H9 (cell line): ENCODE measurements at regions not wholly inside any gene's neighbourhood (a gene's known extent, or its start where the extent isn't known, plus 50 kb on each side); places are given as distances from the start of the nearest gene placed in this dataset.

Source experiments
- DNase-seq: peaks from one replicate; pipeline ENCODE4 v3.0.0-alpha.2; 2017
- H2AFZ ChIP-seq: one replicate; pipeline ENCODE4 v1.6.1; 2013; ENCODE audit warnings: mild to moderate bottlenecking, low read length, control low read depth, moderate library complexity
- H2AK5ac ChIP-seq: 2 replicates; pipeline ENCODE4 v1.6.1; 2013; ENCODE audit warnings: low read length, control low read depth, mixed read lengths; ENCODE audit not compliant: insufficient read length
- H2BK120ac ChIP-seq: one replicate; pipeline ENCODE4 v1.6.1; 2013; ENCODE audit warnings: low read depth, mild to moderate bottlenecking, low read length, control low read depth, inconsistent platforms; ENCODE audit not compliant: poor library complexity, severe bottlenecking
- H2BK12ac ChIP-seq: 2 replicates; pipeline ENCODE4 v1.6.1; 2013; ENCODE audit warnings: low read length, control low read depth, mixed read lengths, low read depth; ENCODE audit not compliant: insufficient read length
- H2BK15ac ChIP-seq: 2 replicates; pipeline ENCODE4 v1.6.1; 2013; ENCODE audit warnings: low read depth, low read length, control low read depth
- H2BK20ac ChIP-seq: one replicate; pipeline ENCODE4 v1.6.1; 2013; ENCODE audit warnings: low read depth, mild to moderate bottlenecking, low read length, control low read depth, inconsistent platforms; ENCODE audit not compliant: poor library complexity, severe bottlenecking
- H2BK5ac ChIP-seq: 2 replicates; pipeline ENCODE4 v1.6.1; 2013; ENCODE audit warnings: low read length, control low read depth, mixed read lengths; ENCODE audit not compliant: insufficient read length
- H3K14ac ChIP-seq: 2 replicates; pipeline ENCODE4 v1.6.1; 2013; ENCODE audit warnings: low read length, control low read depth; ENCODE audit not compliant: insufficient read depth
- H3K18ac ChIP-seq: 2 replicates; pipeline ENCODE4 v1.6.1; 2013; ENCODE audit warnings: low read depth, mild to moderate bottlenecking, mixed read lengths, low read length, control low read depth; ENCODE audit not compliant: insufficient read length
- H3K23ac ChIP-seq: 2 replicates; pipeline ENCODE4 v1.6.1; 2013; ENCODE audit warnings: low read length, control low read depth, mixed read lengths, low read depth; ENCODE audit not compliant: insufficient read length
- H3K23me2 ChIP-seq: 2 replicates; pipeline ENCODE4 v1.6.1; 2013; ENCODE audit warnings: low read depth, mild to moderate bottlenecking, mixed read lengths, low read length, control low read depth; ENCODE audit not compliant: insufficient read length, poor library complexity, severe bottlenecking
- H3K27ac ChIP-seq: 2 replicates; pipeline ENCODE4 v1.5.1; 2013; ENCODE audit warnings: low read length, control low read depth, mixed read lengths, low read depth; ENCODE audit not compliant: insufficient read length
- H3K27me3 ChIP-seq: 2 replicates; pipeline ENCODE4 v1.6.1; 2013; ENCODE audit warnings: low read length, control low read depth, inconsistent platforms; ENCODE audit not compliant: insufficient read depth
- H3K4ac ChIP-seq: 2 replicates; pipeline ENCODE4 v1.6.1; 2013; ENCODE audit warnings: low read depth, mild to moderate bottlenecking, control low read depth, inconsistent platforms, low read length, moderate library complexity
- H3K4me1 ChIP-seq: 2 replicates; pipeline ENCODE4 v1.6.1; 2013; ENCODE audit warnings: low read length, control low read depth, inconsistent platforms; ENCODE audit not compliant: insufficient read depth
- H3K4me2 ChIP-seq: 2 replicates; pipeline ENCODE4 v1.6.1; 2013; ENCODE audit warnings: low read length, control low read depth, mixed read lengths; ENCODE audit not compliant: insufficient read length, insufficient read depth
- H3K56ac ChIP-seq: 2 replicates; pipeline ENCODE4 v1.6.1; 2013; ENCODE audit warnings: low read depth, mild to moderate bottlenecking, mixed read lengths, low read length, control low read depth; ENCODE audit not compliant: insufficient read length
- H3K79me1 ChIP-seq: 2 replicates; pipeline ENCODE4 v1.6.1; 2013; ENCODE audit warnings: low read depth, mild to moderate bottlenecking, moderate library complexity, low read length, control low read depth, inconsistent platforms; ENCODE audit not compliant: insufficient read depth, poor library complexity, severe bottlenecking
- H3K79me2 ChIP-seq: 2 replicates; pipeline ENCODE4 v1.6.1; 2013; ENCODE audit warnings: low read length, control low read depth, inconsistent platforms; ENCODE audit not compliant: insufficient read depth
- H3K9ac ChIP-seq: 2 replicates; pipeline ENCODE4 v1.6.1; 2013; ENCODE audit warnings: low read length, control low read depth, mixed read lengths; ENCODE audit not compliant: insufficient read length; ENCODE audit errors: extremely low read depth
- H3K9me3 ChIP-seq: one replicate; pipeline ENCODE4 v1.6.1; 2013; ENCODE audit warnings: low read depth, low read length, inconsistent platforms; ENCODE audit not compliant: control insufficient read depth
- H3T11ph ChIP-seq: one replicate; pipeline ENCODE4 v1.6.1; 2013; ENCODE audit warnings: mild to moderate bottlenecking, low read length, control low read depth, inconsistent platforms
- H4K20me1 ChIP-seq: one replicate; pipeline ENCODE4 v1.6.1; 2013; ENCODE audit not compliant: control insufficient read depth, insufficient read length, insufficient read depth
- H4K5ac ChIP-seq: 2 replicates; pipeline ENCODE4 v1.6.1; 2013; ENCODE audit warnings: low read depth, mild to moderate bottlenecking, mixed read lengths, low read length, control low read depth; ENCODE audit not compliant: insufficient read length
- H4K8ac ChIP-seq: replicated peaks from 2 replicates; pipeline ENCODE4 v1.6.1; 2013; ENCODE audit warnings: low read length, control low read depth, mixed read lengths, low read depth; ENCODE audit not compliant: insufficient read length
- H4K91ac ChIP-seq: 2 replicates; pipeline ENCODE4 v1.6.1; 2013; ENCODE audit warnings: low read depth, mild to moderate bottlenecking, moderate library complexity, mixed read lengths, low read length, control low read depth; ENCODE audit not compliant: insufficient read length
- H3K27ac Mint-ChIP-seq, 3 experiments: 2 replicates in 2 of 3; 3 replicates in 1 of 3; pipeline ENCODE4 v1.8.0; 2020 to 2021; ENCODE audit warnings: mixed read lengths in 3 of 3, mild to moderate bottlenecking in 1 of 3, moderate library complexity in 1 of 3
- H3K27me3 Mint-ChIP-seq: 2 replicates; pipeline ENCODE4 v1.8.0; 2021; ENCODE audit warnings: low read depth, mild to moderate bottlenecking, moderate library complexity, mixed read lengths
- H3K36me3 Mint-ChIP-seq, 3 experiments: 2 replicates in 2 of 3; 3 replicates in 1 of 3; pipeline ENCODE4 v1.8.0; 2020 to 2021; ENCODE audit warnings: low read depth in 3 of 3, mixed read lengths in 3 of 3; ENCODE audit not compliant: insufficient read depth in 1 of 3
- H3K4me1 Mint-ChIP-seq, 2 experiments: 2 replicates each; pipeline ENCODE4 v1.8.0; 2020; ENCODE audit warnings: mixed read lengths in 2 of 2
- H3K4me3 Mint-ChIP-seq, 2 experiments: 2 replicates in 1 of 2; 3 replicates in 1 of 2; pipeline ENCODE4 v1.8.0; 2020 to 2021; ENCODE audit warnings: mild to moderate bottlenecking in 2 of 2, mixed read lengths in 2 of 2, moderate library complexity in 1 of 2
- H3K9me3 Mint-ChIP-seq, 2 experiments: 2 replicates in 1 of 2; 3 replicates in 1 of 2; pipeline ENCODE4 v1.8.0; 2020; ENCODE audit warnings: mild to moderate bottlenecking in 2 of 2, mixed read lengths in 2 of 2, moderate library complexity in 1 of 2
- CTCF ChIP-seq: fragments of 200-600 bp; sonication (generic); conservative IDR thresholded peaks from 3 replicates; pipeline ENCODE4 v1.8.0; 2021; ENCODE audit warnings: antibody characterized with exemption, mild to moderate bottlenecking
- WGBS: extraction: QIAGEN DNeasy Blood & Tissue Kit; methylation state at CpG from one replicate; pipeline ENCODE4 v1.1.7; 2013; ENCODE audit warnings: missing lambda C conversion rate, low lambda C conversion rate, mixed read lengths; ENCODE audit not compliant: insufficient read length; ENCODE audit errors: extremely low coverage; 5-methylcytosine and 5-hydroxymethylcytosine counted together

DNA sequence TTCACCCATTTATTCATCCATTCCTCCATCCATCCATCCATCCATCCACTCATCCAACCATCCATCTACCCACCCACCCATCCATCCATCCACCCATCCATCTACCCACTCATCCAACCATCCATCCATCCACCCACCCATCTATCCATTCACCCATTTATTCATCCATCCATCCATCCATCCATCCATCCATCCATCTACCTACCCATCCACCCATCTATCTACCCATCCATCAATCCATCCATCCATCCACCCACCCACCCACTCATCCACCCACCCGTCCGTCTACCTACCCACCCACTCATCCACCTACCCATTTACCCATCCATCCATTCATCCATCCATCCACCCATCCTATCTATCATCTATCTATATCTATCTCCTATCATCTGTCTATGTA is 169.4 kb upstream of the SHH start:
- H3K27ac ChIP-seq = no peak overlapping the region
- no CpG with 5 or more reads among the region's 2 CpGs for WGBS
- H4K20me1 ChIP-seq = no peaks in the 10 kb centered on the region
- no peaks in the 10 kb centered on the region for H3K23me2 ChIP-seq
- H3K9me3 ChIP-seq = no peaks in the 10 kb centered on the region
- H3K56ac ChIP-seq = no peak overlapping the region
- H4K8ac ChIP-seq = no peak overlapping the region
- no peak overlapping the region for H2BK20ac ChIP-seq
- no peak overlapping the region for H2BK12ac ChIP-seq
- Mint-ChIP-seq H3K4me3 (no peak overlapping the region), H3K9me3 (peaks cover 5 to 6% of the 10 kb centered on the region in 2 experiments; a peak in 3 of 5 replicates), H3K4me1 (no peaks in the 10 kb centered on the region), H3K27me3 (peaks cover 27% of the 10 kb centered on the region), H3K27ac (no peak overlapping the region), H3K36me3 (no peaks in the 10 kb centered on the region)
- no peak for DNase-seq
- no peaks in the 10 kb centered on the region for H3K79me2 ChIP-seq
- no peaks in the 10 kb centered on the region for H3K27me3 ChIP-seq
- H3K4me1 ChIP-seq = no peaks in the 10 kb centered on the region
- H3K18ac ChIP-seq = no peak overlapping the region
- H3K14ac ChIP-seq = no peak overlapping the region
- no peak overlapping the region for H3K23ac ChIP-seq
- TF ChIP-seq CTCF = no peak
- no peak overlapping the region for H2BK15ac ChIP-seq
- no peak overlapping the region for H2BK120ac ChIP-seq
- no peaks in the 10 kb centered on the region for H3K79me1 ChIP-seq
- no peak overlapping the region for H4K91ac ChIP-seq
- H3K4ac ChIP-seq = no peak overlapping the region
- no peak overlapping the region for H2AFZ ChIP-seq
- H2AK5ac ChIP-seq = no peak overlapping the region
- H4K5ac ChIP-seq = no peak overlapping the region
- H3K4me2 ChIP-seq = no peak overlapping the region
- H2BK5ac ChIP-seq = no peak overlapping the region
- H3K9ac ChIP-seq = no peak overlapping the region
- no peak overlapping the region for H3T11ph ChIP-seq
